H1 (cell line): ENCODE measurements at regions not wholly inside any gene's neighbourhood (a gene's known extent, or its start where the extent isn't known, plus 50 kb on each side); places are given as distances from the start of the nearest gene placed in this dataset.

ENCODE experiments used
- CTCF ChIA-PET: fragments of 300-600 bp; sonication (Branson Sonifier 250); formaldehyde crosslinking; loops from one replicate; lab custom pipeline; 2021; ENCODE audit not compliant: partially characterized antibody; lab: Charles Lee
- POLR2A ChIA-PET: fragments of 300-600 bp; sonication (Branson Sonifier 250); formaldehyde crosslinking; loops from one replicate; lab custom pipeline; 2021; ENCODE audit warnings: inconsistent platforms; ENCODE audit not compliant: partially characterized antibody; lab: Charles Lee
- DNase-seq, 2 experiments: peaks; one replicate each; pipeline versions ENCODE4 v3.0.0 to v3.0.0-alpha.2; 2010 to 2022; ENCODE audit warnings: low spot score in 2 of 2, low read depth in 1 of 2, mixed read lengths in 1 of 2
- FAIRE-seq: peaks from 2 replicates; lab custom pipeline; 2011; peaks lifted over from hg19 to GRCh38; lab: Jason Lieb, UNC
- H2AFZ ChIP-seq: 2 replicates; pipeline ENCODE4 v1.8.1; 2012; ENCODE audit warnings: low read length, inconsistent platforms
- H2AK5ac ChIP-seq: 2 replicates; pipeline ENCODE4 v1.6.1; 2013; ENCODE audit warnings: low read depth, low read length
- H2BK120ac ChIP-seq: replicated peaks from 2 replicates; pipeline ENCODE3; 2013; ENCODE audit warnings: low read depth, low read length, inconsistent platforms
- H2BK12ac ChIP-seq: 2 replicates; pipeline ENCODE4 v1.6.1; 2013; ENCODE audit warnings: low read depth, low read length
- H2BK15ac ChIP-seq: 2 replicates; pipeline ENCODE4 v1.6.1; 2013; ENCODE audit warnings: low read length
- H2BK20ac ChIP-seq: 2 replicates; pipeline ENCODE4 v1.6.1; 2013; ENCODE audit warnings: low read length
- H2BK5ac ChIP-seq: 2 replicates; pipeline ENCODE4 v1.6.1; 2013; ENCODE audit warnings: low read depth, low read length
- H3K14ac ChIP-seq: 2 replicates; pipeline ENCODE4 v1.6.1; 2013; ENCODE audit warnings: inconsistent platforms; ENCODE audit not compliant: insufficient read length
- H3K18ac ChIP-seq: 2 replicates; pipeline ENCODE4 v1.6.1; 2013; ENCODE audit warnings: low read length; ENCODE audit errors: extremely low read depth
- H3K23ac ChIP-seq: 2 replicates; pipeline ENCODE4 v1.6.1; 2013; ENCODE audit warnings: inconsistent platforms; ENCODE audit not compliant: insufficient read length
- H3K23me2 ChIP-seq: 2 replicates; pipeline ENCODE4 v1.6.1; 2013; ENCODE audit warnings: low read depth, low read length
- H3K27ac ChIP-seq: 2 replicates; pipeline ENCODE4 v1.6.1; 2011; ENCODE audit warnings: low read depth, low read length, inconsistent platforms
- H3K27me3 ChIP-seq, 4 experiments: replicated peaks in 1 of 4; 1 replicate in 1 of 4; 2 replicates in 3 of 4; pipeline versions ENCODE4 v1.6.1 to v1.8.1; 2011 to 2013; ENCODE audit warnings: low read length in 3 of 4, mild to moderate bottlenecking in 3 of 4, inconsistent platforms in 2 of 4, mixed read lengths in 2 of 4, moderate library complexity in 1 of 4; ENCODE audit not compliant: control insufficient read depth in 3 of 4, insufficient read depth in 3 of 4; ENCODE audit errors: extremely low read depth in 1 of 4
- H3K36me3 ChIP-seq, 4 experiments: 2 replicates each; pipeline versions ENCODE4 v1.6.1 to v1.8.1; 2011 to 2013; ENCODE audit warnings: mild to moderate bottlenecking in 4 of 4, low read length in 3 of 4, moderate library complexity in 2 of 4, control low read depth in 1 of 4, inconsistent platforms in 1 of 4; ENCODE audit not compliant: insufficient read depth in 4 of 4, control insufficient read depth in 2 of 4
- H3K4ac ChIP-seq: replicated peaks from 2 replicates; pipeline ENCODE3; 2013; ENCODE audit warnings: low read length, low read depth, mixed read lengths, inconsistent platforms; ENCODE audit not compliant: insufficient read length
- H3K4me1 ChIP-seq, 4 experiments: replicated peaks in 1 of 4; 1 replicate in 1 of 4; 2 replicates in 3 of 4; pipeline versions ENCODE4 v1.6.1 to v1.8.1; 2011 to 2013; ENCODE audit warnings: low read length in 3 of 4, inconsistent platforms in 2 of 4, mixed read lengths in 1 of 4; ENCODE audit not compliant: insufficient read depth in 4 of 4, control insufficient read depth in 3 of 4
- H3K4me2 ChIP-seq, 2 experiments: 2 replicates each; pipeline versions ENCODE4 v1.6.1 to v1.8.1; 2011 to 2013; ENCODE audit warnings: low read depth in 2 of 2, low read length in 2 of 2, control low read depth in 1 of 2, inconsistent platforms in 1 of 2, mild to moderate bottlenecking in 1 of 2; ENCODE audit not compliant: insufficient read depth in 1 of 2
- H3K4me3 ChIP-seq, 4 experiments: fragments of 200-600, 300-600 bp in 1 of 4; sonication (generic), shearing (Covaris generic), sonication (Bioruptor Twin) in 1 of 4; 2 replicates each; pipeline versions ENCODE4 v1.5.1 to v1.8.1; 2011 to 2016; ENCODE audit warnings: low read length in 4 of 4, low read depth in 3 of 4, control low read depth in 2 of 4, inconsistent platforms in 2 of 4, mild to moderate bottlenecking in 2 of 4, mixed read lengths in 1 of 4, moderate library complexity in 1 of 4; ENCODE audit not compliant: insufficient read depth in 2 of 4; ENCODE audit errors: extremely low read depth in 1 of 4
- H3K56ac ChIP-seq: replicated peaks from 2 replicates; pipeline ENCODE3; 2013; ENCODE audit warnings: low read depth, mild to moderate bottlenecking, mixed read lengths, low read length, inconsistent platforms; ENCODE audit not compliant: insufficient read length
- H3K79me1 ChIP-seq: 2 replicates; pipeline ENCODE4 v1.6.1; 2013; ENCODE audit warnings: low read depth, low read length, control low read depth
- H3K79me2 ChIP-seq, 2 experiments: 2 replicates each; pipeline versions ENCODE4 v1.6.1 to v1.8.1; 2012 to 2013; ENCODE audit warnings: low read length in 2 of 2, mild to moderate bottlenecking in 2 of 2, inconsistent platforms in 1 of 2; ENCODE audit not compliant: insufficient read depth in 2 of 2, control insufficient read depth in 1 of 2
- H3K9ac ChIP-seq, 4 experiments: replicated peaks in 1 of 4; 1 replicate in 1 of 4; 2 replicates in 3 of 4; pipeline versions ENCODE4 v1.6.1 to v1.8.1; 2011 to 2013; ENCODE audit warnings: low read depth in 3 of 4, low read length in 3 of 4, control low read depth in 2 of 4, mild to moderate bottlenecking in 2 of 4, moderate library complexity in 2 of 4, inconsistent platforms in 1 of 4; ENCODE audit errors: extremely low read depth in 1 of 4
- H3K9me3 ChIP-seq, 2 experiments: 2 replicates each; pipeline versions ENCODE4 v1.6.1 to v1.8.1; 2012 to 2013; ENCODE audit warnings: mild to moderate bottlenecking in 2 of 2, moderate library complexity in 2 of 2, control low read depth in 1 of 2, inconsistent platforms in 1 of 2, low read depth in 1 of 2, low read length in 1 of 2, mixed read lengths in 1 of 2; ENCODE audit not compliant: insufficient read depth in 2 of 2
- H4K20me1 ChIP-seq, 2 experiments: replicated peaks in 1 of 2; 2 replicates each; pipeline versions ENCODE3 to v1.8.1; 2011 to 2013; ENCODE audit warnings: inconsistent platforms in 2 of 2, low read length in 2 of 2, mild to moderate bottlenecking in 1 of 2; ENCODE audit not compliant: insufficient read depth in 2 of 2, control insufficient read depth in 1 of 2
- H4K5ac ChIP-seq: 2 replicates; pipeline ENCODE4 v1.6.1; 2013; ENCODE audit warnings: low read length, low read depth, mixed read lengths, inconsistent platforms; ENCODE audit not compliant: insufficient read length
- H4K8ac ChIP-seq: 2 replicates; pipeline ENCODE4 v1.8.0; 2013; ENCODE audit warnings: mild to moderate bottlenecking, moderate library complexity, low read length, inconsistent platforms; ENCODE audit not compliant: insufficient read depth; ENCODE audit errors: extremely low read depth
- H4K91ac ChIP-seq: replicated peaks from 2 replicates; pipeline ENCODE3; 2013; ENCODE audit warnings: low read length, mixed read lengths, inconsistent platforms; ENCODE audit not compliant: insufficient read length
- EGR1 ChIP-seq: IDR thresholded peaks from 2 replicates; pipeline ENCODE4 v1.6.1; 2011; ENCODE audit warnings: low read depth, low read length, borderline replicate concordance
- SUZ12 ChIP-seq: fragments of 200-600 bp; sonication (generic); IDR thresholded peaks from 2 replicates; pipeline ENCODE4 v1.6.1; 2012; ENCODE audit warnings: mild to moderate bottlenecking, inconsistent platforms, low read length, moderate library complexity, mixed read lengths
- WGBS, 2 experiments: shearing (Covaris generic) in 1 of 2; methylation state at CpG; one replicate each; pipeline versions ENCODE4 v1.1.6 to v1.1.7; 2013 to 2015; ENCODE audit warnings: low lambda C conversion rate in 2 of 2, mixed read lengths in 2 of 2, inconsistent platforms in 1 of 2, low coverage in 1 of 2, missing lambda C conversion rate in 1 of 2; ENCODE audit not compliant: insufficient replicate concordance in 2 of 2, insufficient coverage in 1 of 2, insufficient read length in 1 of 2; ENCODE audit errors: extremely low coverage in 1 of 2, missing lambda C conversion rate in 1 of 2; 5-methylcytosine and 5-hydroxymethylcytosine counted together

- Histone ChIP-seq H3K27ac (no peak overlapping the region), H3K4me2 (no peak overlapping the region)
- POLR2A ChIA-PET = no interaction called here
Observed at GRCh38 chr3:102180280-102180931, 254.4 kb upstream of the ZPLD1 start.

More at GRCh38 chr3:102180280-102180931, 254.4 kb upstream of the ZPLD1 start:
- Histone ChIP-seq H3K36me3 (no peaks in the 10 kb centered on the region), H4K8ac (no peak overlapping the region), H2BK120ac (no peak overlapping the region), H2BK15ac (no peak overlapping the region), H4K5ac (no peak overlapping the region), H2BK20ac (no peak overlapping the region), H3K18ac (no peak overlapping the region), H3K4me3 (no peak overlapping the region), H3K56ac (no peak overlapping the region), H4K91ac (no peak overlapping the region), H2AFZ (no peak overlapping the region), H4K20me1 (no peaks in the 10 kb centered on the region), H3K79me2 (no peaks in the 10 kb centered on the region), H3K9me3 (no peaks in the 10 kb centered on the region), H2BK12ac (no peak overlapping the region), H2BK5ac (no peak overlapping the region), H3K79me1 (no peaks in the 10 kb centered on the region), H3K4me1 (peaks cover 0 to 19% (median 6%) of the 10 kb centered on the region in 4 experiments; a peak in 5 of 7 replicates), H3K23ac (no peak overlapping the region), H3K14ac (no peak overlapping the region), H3K27me3 (no peaks in the 10 kb centered on the region), H3K9ac (no peak overlapping the region), H3K4ac (no peak overlapping the region), H3K23me2 (no peaks in the 10 kb centered on the region; the same call in 1 of the 2 replicates), H2AK5ac (no peak overlapping the region)
- CTCF ChIA-PET = interaction anchor here (0.6 to 0.7 kb wide), 3 partner anchors 45 to 299 kb away, joined by 3 read pairs; no protein-coding TSS in a partner anchor
- DNase-seq = no peak
- no peak for FAIRE-seq
- no peak for TF ChIP-seq SUZ12
- TF ChIP-seq EGR1 = no peak
- WGBS, 2 experiments = 85% methylated on average over 7 of the region's 7 CpGs; no CpG with 5 or more reads in 1 of the 2 experiments
